ENCODE measurements at regions not wholly inside any gene's neighbourhood (a gene's known extent, or its start where the extent isn't known, plus 50 kb on each side); places are given as distances from the start of the nearest gene placed in this dataset.

- in situ Hi-C loops (cut with HindIII; ENCODE audit: low pct_unique_long_range_greater_than_20kb, low sequenced_read_pairs): no loop called here
- ATAC-seq (no peak), DNase-seq (ENCODE audit: low read depth, low spot score) (no peak)
- Histone ChIP-seq H3K9me3 (ENCODE audit: control insufficient read depth, insufficient read depth, low read depth, low read length) (no peaks in the 10 kb centered on the region), H3K27ac (ENCODE audit: low read length) (no peak overlapping the region), H3K4me3 (ENCODE audit: low read depth in 2 of 2, low read length in 2 of 2) (no peak overlapping the region), H3K36me3 (ENCODE audit: control insufficient read depth, insufficient read depth, low read length) (no peaks in the 10 kb centered on the region), H3K4me1 (ENCODE audit: control insufficient read depth, insufficient read depth, low read length) (no peaks in the 10 kb centered on the region), H3K27me3 (ENCODE audit: control insufficient read depth, insufficient read depth, low read length) (no peaks in the 10 kb centered on the region)
- BruUV-seq (replicated peaks): no TSS peak
- ChIA-PET POLR2A (interaction anchor here (0.7 kb wide), 1 partner anchor 14 kb away, joined by 4 read pairs; no protein-coding TSS in a partner anchor), CTCF (no interaction called here)
- no peak for TF ChIP-seq SIN3A (IDR thresholded peaks at IDR 0.05; ENCODE audit: borderline replicate concordance, insufficient read depth, low read depth, low read length)
- intact Hi-C loops (cut with micrococcal nuclease; ENCODE audit: unreplicated experiment): no loop called here
Observed at GRCh38 chr10:28427376-28427775, 105.5 kb upstream of the WAC start.

GRCh38 chr10:28429045-28429444, 103.9 kb upstream of the WAC start:
- H3K4me3 ChIP-seq (ENCODE audit: low read depth in 2 of 2, low read length in 2 of 2): no peak overlapping the region
- DNase-seq (ENCODE audit: low read depth, low spot score) (no peak), ATAC-seq (no peak)
- CTCF ChIA-PET: no interaction called here
- H3K27ac ChIP-seq (ENCODE audit: low read length): no peak overlapping the region
- H3K4me1 ChIP-seq (ENCODE audit: control insufficient read depth, insufficient read depth, low read length): no peaks in the 10 kb centered on the region
- H3K27me3 ChIP-seq (ENCODE audit: control insufficient read depth, insufficient read depth, low read length): no peaks in the 10 kb centered on the region
- BruUV-seq (replicated peaks): no TSS peak
- H3K9me3 ChIP-seq (ENCODE audit: control insufficient read depth, insufficient read depth, low read depth, low read length): no peaks in the 10 kb centered on the region
- TF ChIP-seq TCF7L2 (IDR thresholded peaks at IDR 0.05; ENCODE audit: low read depth, low read length) (no peak), POLR2AphosphoS5 (IDR thresholded peaks at IDR 0.05; ENCODE audit: low read depth, low read length) (no peak), REST (IDR thresholded peaks at IDR 0.05; ENCODE audit: insufficient read depth in 1 of 2, low read depth in 2 of 2, low read length in 1 of 2) (no peak), SIN3A (IDR thresholded peaks at IDR 0.05; ENCODE audit: borderline replicate concordance, insufficient read depth, low read depth, low read length) (no peak)
- TF ChIP-seq, protein P1, sequence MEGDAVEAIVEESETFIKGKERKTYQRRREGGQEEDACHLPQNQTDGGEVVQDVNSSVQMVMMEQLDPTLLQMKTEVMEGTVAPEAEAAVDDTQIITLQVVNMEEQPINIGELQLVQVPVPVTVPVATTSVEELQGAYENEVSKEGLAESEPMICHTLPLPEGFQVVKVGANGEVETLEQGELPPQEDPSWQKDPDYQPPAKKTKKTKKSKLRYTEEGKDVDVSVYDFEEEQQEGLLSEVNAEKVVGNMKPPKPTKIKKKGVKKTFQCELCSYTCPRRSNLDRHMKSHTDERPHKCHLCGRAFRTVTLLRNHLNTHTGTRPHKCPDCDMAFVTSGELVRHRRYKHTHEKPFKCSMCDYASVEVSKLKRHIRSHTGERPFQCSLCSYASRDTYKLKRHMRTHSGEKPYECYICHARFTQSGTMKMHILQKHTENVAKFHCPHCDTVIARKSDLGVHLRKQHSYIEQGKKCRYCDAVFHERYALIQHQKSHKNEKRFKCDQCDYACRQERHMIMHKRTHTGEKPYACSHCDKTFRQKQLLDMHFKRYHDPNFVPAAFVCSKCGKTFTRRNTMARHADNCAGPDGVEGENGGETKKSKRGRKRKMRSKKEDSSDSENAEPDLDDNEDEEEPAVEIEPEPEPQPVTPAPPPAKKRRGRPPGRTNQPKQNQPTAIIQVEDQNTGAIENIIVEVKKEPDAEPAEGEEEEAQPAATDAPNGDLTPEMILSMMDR (IDR thresholded peaks at IDR 0.05): no peak
- in situ Hi-C loops (cut with HindIII; ENCODE audit: low pct_unique_long_range_greater_than_20kb, low sequenced_read_pairs): no loop called here
- POLR2A ChIA-PET: no interaction called here
- H3K36me3 ChIP-seq (ENCODE audit: control insufficient read depth, insufficient read depth, low read length): no peaks in the 10 kb centered on the region
- intact Hi-C loops (cut with micrococcal nuclease; ENCODE audit: unreplicated experiment): no loop called here

DNA sequence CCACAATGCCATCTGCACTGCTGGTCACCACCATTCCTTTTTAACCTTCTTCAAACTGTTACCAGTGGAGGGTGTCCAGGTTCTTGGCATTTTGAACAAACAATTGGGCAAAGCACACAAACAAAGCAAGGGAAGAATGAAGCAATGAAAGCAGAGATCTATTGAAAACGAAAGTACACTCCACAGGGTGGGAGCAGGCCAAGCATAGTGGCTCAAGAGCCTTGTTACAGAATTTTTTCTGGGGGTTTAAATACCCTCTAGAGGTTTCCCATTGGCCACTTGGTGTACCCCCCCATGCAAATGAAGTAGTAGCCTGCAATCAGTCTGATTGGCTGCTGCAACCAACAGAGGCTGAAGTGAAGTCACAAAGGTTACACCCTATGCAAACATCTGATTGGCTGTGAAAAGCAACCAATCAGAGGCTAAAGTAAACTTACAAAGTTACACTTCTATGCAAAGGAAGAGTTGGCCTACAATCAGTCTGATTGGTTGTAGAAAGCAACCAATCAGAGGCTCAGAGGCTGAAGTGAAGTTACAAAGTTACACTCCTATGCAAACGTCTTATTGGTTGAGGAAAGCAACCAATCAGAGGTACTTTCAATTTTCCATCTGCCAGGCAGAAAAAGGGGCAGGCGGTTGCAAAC, 103.2 kb upstream of the WAC start:
- Histone ChIP-seq H3K4me3 (ENCODE audit: low read depth in 2 of 2, low read length in 2 of 2) (no peak overlapping the region), H3K27me3 (ENCODE audit: control insufficient read depth, insufficient read depth, low read length) (no peaks in the 10 kb centered on the region), H3K27ac (ENCODE audit: low read length) (no peak overlapping the region), H3K9me3 (ENCODE audit: control insufficient read depth, insufficient read depth, low read depth, low read length) (no peaks in the 10 kb centered on the region), H3K4me1 (ENCODE audit: control insufficient read depth, insufficient read depth, low read length) (no peaks in the 10 kb centered on the region), H3K36me3 (ENCODE audit: control insufficient read depth, insufficient read depth, low read length) (no peaks in the 10 kb centered on the region)
- ATAC-seq (no peak), DNase-seq (ENCODE audit: low read depth, low spot score) (no peak)
- in situ Hi-C loops (cut with HindIII; ENCODE audit: low pct_unique_long_range_greater_than_20kb, low sequenced_read_pairs) (no loop called here), intact Hi-C loops (cut with micrococcal nuclease; ENCODE audit: unreplicated experiment) (loop anchor here (10.0 kb wide), 1 partner anchor 95 kb away; no protein-coding TSS in a partner anchor)
- CTCF ChIA-PET: no interaction called here
- POLR2A ChIA-PET: no interaction called here
- TF ChIP-seq TCF7L2 (IDR thresholded peaks at IDR 0.05; ENCODE audit: low read depth, low read length): no peak
- no TSS peak for BruUV-seq (replicated peaks)

Data from Panc1 (cell line).